ENCODE measurements at regions not wholly inside any gene's neighbourhood (a gene's known extent, or its start where the extent isn't known, plus 50 kb on each side); places are given as distances from the start of the nearest gene placed in this dataset.

GRCh38 chr6:139594333-139594965 lies 220.0 kb upstream of the CITED2 start:
- TF ChIP-seq, protein P1, sequence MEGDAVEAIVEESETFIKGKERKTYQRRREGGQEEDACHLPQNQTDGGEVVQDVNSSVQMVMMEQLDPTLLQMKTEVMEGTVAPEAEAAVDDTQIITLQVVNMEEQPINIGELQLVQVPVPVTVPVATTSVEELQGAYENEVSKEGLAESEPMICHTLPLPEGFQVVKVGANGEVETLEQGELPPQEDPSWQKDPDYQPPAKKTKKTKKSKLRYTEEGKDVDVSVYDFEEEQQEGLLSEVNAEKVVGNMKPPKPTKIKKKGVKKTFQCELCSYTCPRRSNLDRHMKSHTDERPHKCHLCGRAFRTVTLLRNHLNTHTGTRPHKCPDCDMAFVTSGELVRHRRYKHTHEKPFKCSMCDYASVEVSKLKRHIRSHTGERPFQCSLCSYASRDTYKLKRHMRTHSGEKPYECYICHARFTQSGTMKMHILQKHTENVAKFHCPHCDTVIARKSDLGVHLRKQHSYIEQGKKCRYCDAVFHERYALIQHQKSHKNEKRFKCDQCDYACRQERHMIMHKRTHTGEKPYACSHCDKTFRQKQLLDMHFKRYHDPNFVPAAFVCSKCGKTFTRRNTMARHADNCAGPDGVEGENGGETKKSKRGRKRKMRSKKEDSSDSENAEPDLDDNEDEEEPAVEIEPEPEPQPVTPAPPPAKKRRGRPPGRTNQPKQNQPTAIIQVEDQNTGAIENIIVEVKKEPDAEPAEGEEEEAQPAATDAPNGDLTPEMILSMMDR (IDR thresholded peaks at IDR 0.05), result no peak
- no peak for TF ChIP-seq POLR2A (IDR thresholded peaks at IDR 0.05)

Data from Peyer's patch (tissue), 4 donors.